GM18907 (cell line): ENCODE measurements at regions not wholly inside any gene's neighbourhood (a gene's known extent, or its start where the extent isn't known, plus 50 kb on each side); places are given as distances from the start of the nearest gene placed in this dataset.

Experiments
- ATAC-seq: cut with Tn5 transposase; IDR thresholded peaks from one replicate; pipeline ENCODE4 v1.9.1; 2021; ENCODE audit warnings: mild to moderate bottlenecking, moderate library complexity; ENCODE audit not compliant: unreplicated experiment

GRCh38 chr13:108018371-108018870 lies 196.9 kb downstream of the LIG4 start:
- ATAC-seq, result no peak

- no peak for ATAC-seq
Measured at GRCh38 chr13:108006619-108007018, 208.7 kb downstream of the LIG4 start.

GRCh38 chr13:108005231-108005630 lies 210.1 kb downstream of the LIG4 start:
- ATAC-seq, result no peak

GRCh38 chr13:108003626-108004025 lies 211.7 kb downstream of the LIG4 start:
- no peak for ATAC-seq

GRCh38 chr13:108000998-108001397 lies 214.3 kb downstream of the LIG4 start:
- no peak for ATAC-seq

- ATAC-seq, result no peak
Measured at GRCh38 chr13:107999751-108000150, 215.6 kb downstream of the LIG4 start.

GRCh38 chr13:107994137-107994536 lies 221.2 kb downstream of the LIG4 start:
- ATAC-seq, result no peak

GRCh38 chr13:107993239-107993949 lies 221.9 kb downstream of the LIG4 start:
- peak; percentile 72 for ATAC-seq

- ATAC-seq, result no peak
Measured at GRCh38 chr13:107992542-107992941, 222.8 kb downstream of the LIG4 start.

- no peak for ATAC-seq
Measured at GRCh38 chr13:107977071-107977574, 238.2 kb downstream of the LIG4 start.

GRCh38 chr13:107976628-107977027 lies 238.7 kb downstream of the LIG4 start:
- ATAC-seq, result no peak

GRCh38 chr13:107974409-107974808 lies 240.9 kb downstream of the LIG4 start:
- ATAC-seq, result no peak

- ATAC-seq, result no peak
Measured at GRCh38 chr13:107969546-107969945, 245.8 kb downstream of the LIG4 start.

- ATAC-seq, result no peak
Measured at GRCh38 chr13:107968470-107968869, 246.9 kb downstream of the LIG4 start.

- ATAC-seq, result no peak
Measured at GRCh38 chr13:107964395-107964794, 250.9 kb downstream of the LIG4 start.

GRCh38 chr13:107961849-107962608 lies 253.3 kb downstream of the LIG4 start:
- ATAC-seq, result no peak

GRCh38 chr13:107960301-107960700 lies 255.0 kb downstream of the LIG4 start:
- ATAC-seq, result no peak

- ATAC-seq, result no peak
Measured at GRCh38 chr13:107956889-107957288, 258.4 kb downstream of the LIG4 start.

- no peak for ATAC-seq
Measured at GRCh38 chr13:107942030-107942617, 273.2 kb downstream of the LIG4 start.

- no peak for ATAC-seq
Measured at GRCh38 chr13:107941345-107942029, 273.8 kb downstream of the LIG4 start.

GRCh38 chr13:107937848-107938247 lies 277.5 kb downstream of the LIG4 start:
- no peak for ATAC-seq
